ENCODE measurements at regions not wholly inside any gene's neighbourhood (a gene's known extent, or its start where the extent isn't known, plus 50 kb on each side); places are given as distances from the start of the nearest gene placed in this dataset.

DNA sequence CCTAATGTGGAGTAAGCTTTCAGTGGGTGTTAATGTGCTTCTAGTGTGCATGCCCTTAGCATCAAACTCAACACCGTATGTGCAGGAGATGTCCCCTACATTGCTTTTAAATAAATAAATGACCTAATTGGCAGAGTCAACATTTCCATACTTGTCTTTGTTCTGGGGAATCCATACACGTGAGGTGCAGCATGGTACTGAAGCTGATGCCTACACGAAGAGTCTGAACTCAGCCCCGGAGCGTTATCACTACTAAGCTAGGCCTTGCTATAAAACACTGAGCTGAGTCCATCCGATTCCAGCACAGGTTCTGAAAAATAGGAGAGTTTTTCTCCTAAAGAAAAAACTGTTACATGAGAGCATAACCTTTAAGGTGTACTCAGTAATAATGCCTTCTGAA, 125.0 kb upstream of the DYRK2 start:
- no peak for TF ChIP-seq GATA2 (IDR thresholded peaks at IDR 0.05; ENCODE audit: insufficient read depth, insufficient read length, low read depth, low read length)
- no peak for TF ChIP-seq CTCF (IDR thresholded peaks at IDR 0.05; ENCODE audit: extremely low read depth in 1 of 2, insufficient read depth in 1 of 2, low read depth in 1 of 2, low read length in 2 of 2)
- no peak for TF ChIP-seq POLR2A (IDR thresholded peaks at IDR 0.05; ENCODE audit: low read depth, low read length)
- no peak for TF ChIP-seq EZH2 (IDR thresholded peaks at IDR 0.05; ENCODE audit: borderline replicate concordance, low read depth, low read length, severe bottlenecking)
- no peak for TF ChIP-seq MYC (IDR thresholded peaks at IDR 0.05; ENCODE audit: low read depth, low read length)
- no peak for TF ChIP-seq JUN (IDR thresholded peaks at IDR 0.05; ENCODE audit: borderline replicate concordance, insufficient read depth, insufficient read length, low read depth)
- TF ChIP-seq, protein P1, sequence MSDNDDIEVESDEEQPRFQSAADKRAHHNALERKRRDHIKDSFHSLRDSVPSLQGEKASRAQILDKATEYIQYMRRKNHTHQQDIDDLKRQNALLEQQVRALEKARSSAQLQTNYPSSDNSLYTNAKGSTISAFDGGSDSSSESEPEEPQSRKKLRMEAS (IDR thresholded peaks at IDR 0.05; ENCODE audit: insufficient read depth, insufficient read length): no peak
- TF ChIP-seq FOS (IDR thresholded peaks at IDR 0.05; ENCODE audit: borderline replicate concordance, insufficient read depth, low read length): no peak
- no peak for TF ChIP-seq POLR2AphosphoS5 (IDR thresholded peaks at IDR 0.05; ENCODE audit: insufficient read depth, low read depth, low read length)
- Histone ChIP-seq H3K27me3 (ENCODE audit: control insufficient read depth in 2 of 2, insufficient read depth in 2 of 2, low read length in 2 of 2) (no peaks in the 10 kb centered on the region), H3K9me1 (replicated peaks; ENCODE audit: control insufficient read depth, extremely low read depth, insufficient read depth, low read length) (no peaks in the 10 kb centered on the region), H3K36me3 (ENCODE audit: control insufficient read depth in 2 of 2, extremely low read depth in 1 of 2, insufficient read depth in 2 of 2, low read length in 2 of 2) (no peaks in the 10 kb centered on the region), H3K27ac (ENCODE audit: insufficient read depth, low read depth, low read length) (no peak overlapping the region), H3K79me2 (ENCODE audit: control insufficient read depth, insufficient read depth, low read length) (no peaks in the 10 kb centered on the region), H3K9ac (replicated peaks; ENCODE audit: extremely low read depth, insufficient read depth, low read length) (no peak overlapping the region), H3K4me3 (replicated peaks in 1 of 3; ENCODE audit: insufficient read depth in 1 of 3, low read depth in 1 of 3, low read length in 3 of 3) (no peak overlapping the region), H3K9me3 (replicated peaks; ENCODE audit: control insufficient read depth, insufficient read depth, low read length) (no peaks in the 10 kb centered on the region), H4K20me1 (replicated peaks; ENCODE audit: control insufficient read depth, extremely low read depth, insufficient read depth, low read length) (no peaks in the 10 kb centered on the region), H2AFZ (ENCODE audit: low read depth, low read length) (no peak overlapping the region), H3K4me1 (ENCODE audit: control insufficient read depth, extremely low read depth, insufficient read depth, low read length) (no peaks in the 10 kb centered on the region), H3K4me2 (ENCODE audit: insufficient read depth, low read length) (no peak overlapping the region)
- intact Hi-C loops (cut with micrococcal nuclease): no loop called here
- dilution Hi-C loops (cut with MboI; ENCODE audit: extremely low pct_ligation_motif_present, low sequenced_read_pairs): no loop called here
- FAIRE-seq (no peak), DNase-seq (ENCODE audit: low read depth, low spot score) (no peak)
- BruUV-seq (replicated peaks): no TSS peak
- ChIA-PET POLR2A (no interaction called here), CTCF (interaction anchor here (0.9 kb wide), 1 partner anchor 420 kb away, joined by 3 read pairs; no protein-coding TSS in a partner anchor)
